ENCODE measurements at regions not wholly inside any gene's neighbourhood (a gene's known extent, or its start where the extent isn't known, plus 50 kb on each side); places are given as distances from the start of the nearest gene placed in this dataset.

GRCh38 chr4:11326021-11326420 lies 102.7 kb downstream of the HS3ST1 start (continued):
- TF ChIP-seq CTCF (IDR thresholded peaks at IDR 0.05) = no peak
- no peak for TF ChIP-seq NR3C1 (IDR thresholded peaks at IDR 0.05)

- Histone ChIP-seq H3K9me3 (no peaks in the 10 kb centered on the region), H3K4me3 (no peak overlapping the region), H3K27ac (no peak overlapping the region), H3K4me1 (no peaks in the 10 kb centered on the region), H3K4me2 (no peak overlapping the region)
- FAIRE-seq (no peak), DNase-seq (ENCODE audit: low read depth in 1 of 2, low spot score in 1 of 2) (no peak), ATAC-seq (no peak)
- ChIA-PET CTCF (no interaction called here), POLR2A (no interaction called here)
- no peak for TF ChIP-seq NFE2L2 (conservative IDR thresholded peaks at IDR 0.05; ENCODE audit: low read length)
- TF ChIP-seq BCL3 (IDR thresholded peaks at IDR 0.05) = no peak
- TF ChIP-seq JUN (IDR thresholded peaks at IDR 0.05) = no peak
- no peak for TF ChIP-seq ATOH8 (CRISPR knock-in tag; IDR thresholded peaks at IDR 0.05; ENCODE audit: low read depth)
- no peak for TF ChIP-seq FOSL2 (IDR thresholded peaks at IDR 0.05)
- TF ChIP-seq FOSL2 (CRISPR knock-in tag; IDR thresholded peaks at IDR 0.05) = no peak
- no peak for TF ChIP-seq EP300 (IDR thresholded peaks at IDR 0.05)
- TF ChIP-seq USF2 (IDR thresholded peaks at IDR 0.05) = no peak
- no peak for TF ChIP-seq CHD2 (IDR thresholded peaks at IDR 0.05; ENCODE audit: low read length, partially characterized antibody)
- TF ChIP-seq HMGXB4 (CRISPR knock-in tag; IDR thresholded peaks at IDR 0.05; ENCODE audit: borderline replicate concordance) = no peak
- no peak for TF ChIP-seq CHD4 (IDR thresholded peaks at IDR 0.05; ENCODE audit: borderline replicate concordance)
- no peak for TF ChIP-seq REST (IDR thresholded peaks at IDR 0.05)
- TF ChIP-seq TP53 (CRISPR knock-in tag; IDR thresholded peaks at IDR 0.05) = no peak
- TF ChIP-seq RARB (CRISPR knock-in tag; IDR thresholded peaks at IDR 0.05) = no peak
- TF ChIP-seq EHMT2 (IDR thresholded peaks at IDR 0.05; ENCODE audit: low read depth) = no peak
Observed at GRCh38 chr4:11323771-11324170, 104.9 kb downstream of the HS3ST1 start.

Measured in A549 (cell line).